ENCODE measurements at regions not wholly inside any gene's neighbourhood (a gene's known extent, or its start where the extent isn't known, plus 50 kb on each side); places are given as distances from the start of the nearest gene placed in this dataset.

DNA sequence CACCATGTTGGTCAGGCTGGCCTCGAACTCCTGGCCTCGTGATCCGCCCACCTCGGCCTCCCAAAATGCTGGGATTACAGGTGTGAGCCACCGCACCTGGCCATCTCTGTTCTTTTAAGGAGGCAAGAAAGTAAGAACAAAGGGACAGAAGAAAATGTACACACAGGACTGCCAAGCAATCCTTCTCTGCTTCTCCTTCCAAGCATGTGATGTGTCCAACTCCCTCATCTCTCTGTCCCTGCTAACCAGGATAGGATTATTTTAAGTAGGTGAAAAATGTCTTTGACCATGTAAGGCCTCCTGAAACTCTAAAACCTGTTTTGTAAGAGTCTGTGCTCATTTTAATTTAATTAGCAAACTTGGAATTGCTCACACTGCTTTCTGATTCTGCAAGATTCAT, 89.3 kb upstream of the ATL2 start:
- no peak overlapping the region for H3K27ac Mint-ChIP-seq
- peaks cover 5% of the 10 kb centered on the region for H3K27me3 Mint-ChIP-seq
- DNase-seq (no peak), ATAC-seq (ENCODE audit: low read depth) (no peak)
- no peak overlapping the region for H3K4me3 Mint-ChIP-seq
- H3K9me3 Mint-ChIP-seq = no peaks in the 10 kb centered on the region
- intact Hi-C loops (cut with micrococcal nuclease) = loop anchor here (1.0 kb wide), 1 partner anchor 90 kb away; no protein-coding TSS in a partner anchor
- no peak for TF ChIP-seq CTCF (IDR thresholded peaks at IDR 0.05)
- H3K36me3 Mint-ChIP-seq (ENCODE audit: low read depth) = no peaks in the 10 kb centered on the region
- ChIA-PET POLR2A (no interaction called here), CTCF (interaction anchor here (2.9 to 4.2 kb wide), 2 partner anchors 42 to 150 kb away, joined by 14 to 37 read pairs; no protein-coding TSS in a partner anchor)
- H3K4me1 Mint-ChIP-seq = no peaks in the 10 kb centered on the region

GRCh38 chr2:38465789-38466127, 88.7 kb upstream of the ATL2 start:
- Mint-ChIP-seq H3K27ac (no peak overlapping the region), H3K4me3 (no peak overlapping the region), H3K36me3 (ENCODE audit: low read depth) (no peaks in the 10 kb centered on the region), H3K9me3 (no peaks in the 10 kb centered on the region), H3K4me1 (no peaks in the 10 kb centered on the region), H3K27me3 (peaks cover 5% of the 10 kb centered on the region)
- no peak for TF ChIP-seq CTCF (IDR thresholded peaks at IDR 0.05)
- ATAC-seq (ENCODE audit: low read depth) (no peak), DNase-seq (no peak)
- POLR2A ChIA-PET = interaction anchor here (0.5 kb wide), 1 partner anchor 58 kb away, joined by 6 read pairs; no protein-coding TSS in a partner anchor
- intact Hi-C loops (cut with micrococcal nuclease) = loop anchor here (1.0 to 2.0 kb wide), 3 partner anchors 43 to 150 kb away; no protein-coding TSS in a partner anchor
- CTCF ChIA-PET = interaction anchor here (0.9 to 4.2 kb wide), 5 partner anchors 12 to 149 kb away, joined by 3 to 37 read pairs (median 4); partner anchors contain the start of gene ATL2

GRCh38 chr2:38464971-38465788, 88.1 kb upstream of the ATL2 start:
- no peak for TF ChIP-seq CTCF (IDR thresholded peaks at IDR 0.05)
- Mint-ChIP-seq H3K4me1 (no peaks in the 10 kb centered on the region), H3K9me3 (no peaks in the 10 kb centered on the region), H3K27ac (no peak overlapping the region), H3K36me3 (ENCODE audit: low read depth) (no peaks in the 10 kb centered on the region), H3K27me3 (peaks cover 8% of the 10 kb centered on the region), H3K4me3 (no peak overlapping the region)
- intact Hi-C loops (cut with micrococcal nuclease) = loop anchor here (1.0 to 2.0 kb wide), 2 partner anchors 44 to 150 kb away; no protein-coding TSS in a partner anchor
- no peak for DNase-seq
- no peak for ATAC-seq (ENCODE audit: low read depth)
- ChIA-PET CTCF (interaction anchor here (0.9 to 4.2 kb wide), 5 partner anchors 11 to 149 kb away, joined by 3 to 37 read pairs (median 4); partner anchors contain the start of gene ATL2), POLR2A (interaction anchor here (0.5 kb wide), 1 partner anchor 57 kb away, joined by 6 read pairs; no protein-coding TSS in a partner anchor)

GRCh38 chr2:38463752-38464151, 86.7 kb upstream of the ATL2 start:
- no peak overlapping the region for H3K27ac Mint-ChIP-seq
- no peak for TF ChIP-seq CTCF (IDR thresholded peaks at IDR 0.05)
- ChIA-PET POLR2A (no interaction called here), CTCF (no interaction called here)
- H3K36me3 Mint-ChIP-seq (ENCODE audit: low read depth) = no peaks in the 10 kb centered on the region
- H3K9me3 Mint-ChIP-seq = no peaks in the 10 kb centered on the region
- intact Hi-C loops (cut with micrococcal nuclease) = loop anchor here (2.0 kb wide), 1 partner anchor 45 kb away; no protein-coding TSS in a partner anchor
- no peak for DNase-seq
- no peaks in the 10 kb centered on the region for H3K4me1 Mint-ChIP-seq
- H3K4me3 Mint-ChIP-seq = no peak overlapping the region
- H3K27me3 Mint-ChIP-seq = peaks cover 4% of the 10 kb centered on the region
- no peak for ATAC-seq (ENCODE audit: low read depth)

DNA sequence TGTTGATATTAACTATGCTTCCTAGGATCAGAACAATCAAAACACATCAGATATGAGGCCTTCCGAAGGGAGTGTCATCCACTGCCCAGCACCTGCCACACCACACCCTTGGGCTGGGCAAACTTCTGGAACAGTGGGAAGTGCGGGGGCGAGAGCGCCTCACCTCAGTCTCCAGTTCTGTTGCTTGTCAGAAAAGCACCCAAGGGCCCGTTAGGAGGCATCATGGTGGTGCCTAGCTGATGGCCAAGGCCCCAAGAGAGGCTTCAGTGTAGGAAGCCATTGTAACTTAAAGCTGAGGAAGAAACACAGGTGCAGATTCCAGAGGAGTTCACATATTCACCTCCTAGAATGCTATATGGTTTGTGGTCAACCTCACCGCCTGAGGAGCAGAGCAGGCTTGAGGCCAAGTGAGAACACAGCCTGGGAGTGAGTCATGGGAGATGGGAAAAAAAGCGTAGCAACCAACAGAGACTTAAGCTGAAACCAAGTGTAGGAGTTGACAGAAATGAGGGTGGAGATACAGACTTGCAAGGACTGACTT, 85.1 kb upstream of the ATL2 start:
- Mint-ChIP-seq H3K27ac (no peak overlapping the region), H3K4me1 (no peaks in the 10 kb centered on the region), H3K27me3 (peaks cover 14% of the 10 kb centered on the region), H3K36me3 (ENCODE audit: low read depth) (no peaks in the 10 kb centered on the region), H3K9me3 (no peaks in the 10 kb centered on the region), H3K4me3 (no peak overlapping the region)
- DNase-seq (no peak), ATAC-seq (ENCODE audit: low read depth) (no peak)
- ChIA-PET CTCF (no interaction called here), POLR2A (no interaction called here)
- TF ChIP-seq CTCF (IDR thresholded peaks at IDR 0.05) = no peak
- intact Hi-C loops (cut with micrococcal nuclease) = no loop called here

Measured in activated B cell treated with CpG ODN at 0.5 μM for 24 hours (primary cell).